ENCODE measurements at regions not wholly inside any gene's neighbourhood (a gene's known extent, or its start where the extent isn't known, plus 50 kb on each side); places are given as distances from the start of the nearest gene placed in this dataset.

- TF ChIP-seq POLR2AphosphoS5 (IDR thresholded peaks at IDR 0.05; ENCODE audit: low read depth, low read length) (no peak), POLR2A (IDR thresholded peaks at IDR 0.05; ENCODE audit: low read depth, low read length) (no peak), TAF1 (IDR thresholded peaks at IDR 0.05; ENCODE audit: low read depth, low read length) (no peak)
These were observed 376.3 kb upstream of the INTU start for GRCh38 chr4:127256500-127256899.
